ENCODE measurements at regions not wholly inside any gene's neighbourhood (a gene's known extent, or its start where the extent isn't known, plus 50 kb on each side); places are given as distances from the start of the nearest gene placed in this dataset.

GRCh38 chrX:104450316-104450715 lies 115.7 kb upstream of the IL1RAPL2 start:
- TF ChIP-seq ELF4 (IDR thresholded peaks at IDR 0.05) (no peak), LEF1 (IDR thresholded peaks at IDR 0.05; ENCODE audit: borderline replicate concordance) (no peak), PKNOX1 (IDR thresholded peaks at IDR 0.05) (no peak), FOXM1 (IDR thresholded peaks at IDR 0.05; ENCODE audit: borderline replicate concordance) (no peak), NFRKB (IDR thresholded peaks at IDR 0.05) (no peak), SUZ12 (IDR thresholded peaks at IDR 0.05) (no peak), FOXA1 (IDR thresholded peaks at IDR 0.05) (no peak), SP1 (IDR thresholded peaks at IDR 0.05) (no peak), HDGF (IDR thresholded peaks at IDR 0.05; ENCODE audit: borderline replicate concordance) (no peak), ZNF384 (IDR thresholded peaks at IDR 0.05) (no peak), TARDBP (IDR thresholded peaks at IDR 0.05) (no peak)

Measured in HEK293T (cell line).